Thyroid gland (tissue), 4 donors: ENCODE measurements at regions not wholly inside any gene's neighbourhood (a gene's known extent, or its start where the extent isn't known, plus 50 kb on each side); places are given as distances from the start of the nearest gene placed in this dataset.

Experiments
- POLR2A ChIP-seq, 2 donors: fragments of 450-650 bp; IDR thresholded peaks; one replicate each; pipeline ENCODE4 v1.6.1; 2017; ENCODE audit warnings: antibody characterized with exemption in 2 of 2, mild to moderate bottlenecking in 2 of 2, moderate library complexity in 1 of 2
- TF ChIP-seq, protein P1 (sequence below), 6 experiments: fragments of 200-600 bp in 3 of 6; fragments of 450-650 bp in 3 of 6; sonication (generic) in 3 of 6; IDR thresholded peaks; one replicate each; pipeline ENCODE4 v1.5.1; 2016 to 2019; ENCODE audit warnings: antibody characterized with exemption in 6 of 6, mild to moderate bottlenecking in 2 of 6, inconsistent platforms in 1 of 6, moderate library complexity in 1 of 6

DNA sequence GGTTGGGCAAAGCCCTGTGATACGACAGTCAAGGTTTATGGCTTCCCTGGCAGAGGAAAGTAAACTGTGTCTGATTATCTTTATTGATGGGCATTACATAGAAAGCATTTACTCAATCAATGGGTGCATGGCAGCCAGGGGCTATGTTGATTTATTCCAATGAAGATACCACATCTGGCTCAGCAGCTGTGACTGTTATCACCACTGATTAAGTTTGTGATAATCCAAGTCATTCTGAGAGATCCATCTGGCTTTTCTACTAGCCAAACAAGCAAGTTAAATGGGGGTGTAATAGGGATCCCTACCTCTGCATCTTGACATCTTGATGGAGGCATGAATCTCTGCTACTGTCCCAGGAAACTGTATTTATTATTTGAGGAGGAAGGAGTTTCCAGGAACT is 86.7 kb downstream of the KLF6 start:
- no peak for TF ChIP-seq POLR2A (IDR thresholded peaks at IDR 0.05)
- TF ChIP-seq, protein P1, sequence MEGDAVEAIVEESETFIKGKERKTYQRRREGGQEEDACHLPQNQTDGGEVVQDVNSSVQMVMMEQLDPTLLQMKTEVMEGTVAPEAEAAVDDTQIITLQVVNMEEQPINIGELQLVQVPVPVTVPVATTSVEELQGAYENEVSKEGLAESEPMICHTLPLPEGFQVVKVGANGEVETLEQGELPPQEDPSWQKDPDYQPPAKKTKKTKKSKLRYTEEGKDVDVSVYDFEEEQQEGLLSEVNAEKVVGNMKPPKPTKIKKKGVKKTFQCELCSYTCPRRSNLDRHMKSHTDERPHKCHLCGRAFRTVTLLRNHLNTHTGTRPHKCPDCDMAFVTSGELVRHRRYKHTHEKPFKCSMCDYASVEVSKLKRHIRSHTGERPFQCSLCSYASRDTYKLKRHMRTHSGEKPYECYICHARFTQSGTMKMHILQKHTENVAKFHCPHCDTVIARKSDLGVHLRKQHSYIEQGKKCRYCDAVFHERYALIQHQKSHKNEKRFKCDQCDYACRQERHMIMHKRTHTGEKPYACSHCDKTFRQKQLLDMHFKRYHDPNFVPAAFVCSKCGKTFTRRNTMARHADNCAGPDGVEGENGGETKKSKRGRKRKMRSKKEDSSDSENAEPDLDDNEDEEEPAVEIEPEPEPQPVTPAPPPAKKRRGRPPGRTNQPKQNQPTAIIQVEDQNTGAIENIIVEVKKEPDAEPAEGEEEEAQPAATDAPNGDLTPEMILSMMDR (IDR thresholded peaks at IDR 0.05): no peak
